Activated CD4-positive, alpha-beta T cell treated with anti-CD3 and anti-CD28 coated beads, Interleukin-2, amount 50 U/mL, for 16 hours (primary cell): ENCODE measurements at regions not wholly inside any gene's neighbourhood (a gene's known extent, or its start where the extent isn't known, plus 50 kb on each side); places are given as distances from the start of the nearest gene placed in this dataset.
"Not testable (repeated sequence)": the region's sequence is repeated elsewhere in the genome, so short reads cannot be mapped to it uniquely, and the experiment has no call there.

Experiments
- DNase-seq: peaks from one replicate; pipeline ENCODE4 v3.0.0-alpha.2; 2020

- not testable (repeated sequence) for DNase-seq
Observed at GRCh38 chr2:146539739-146540138, 1305.1 kb upstream of the ACVR2A start.

DNA sequence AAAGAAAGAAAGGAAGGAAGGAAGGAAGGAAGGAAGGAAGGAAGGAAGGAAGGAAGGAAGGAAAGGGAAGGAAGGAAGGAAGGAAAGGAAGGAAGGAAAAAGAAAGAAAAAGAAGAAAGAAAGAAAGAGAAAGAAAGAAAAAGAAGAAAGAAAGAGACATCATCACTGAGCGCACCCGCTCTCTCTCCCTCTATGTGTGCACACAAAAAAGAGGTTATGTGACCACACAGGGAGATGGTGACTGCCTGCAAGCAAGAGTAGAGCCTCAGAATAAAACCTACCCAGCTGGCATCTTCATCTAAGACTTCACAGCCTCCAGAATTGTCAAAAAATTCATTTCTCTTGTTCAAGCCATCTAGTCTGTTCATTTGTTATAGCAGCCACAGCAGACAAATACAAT lies 1307.4 kb upstream of the ACVR2A start:
- no peak for DNase-seq

DNA sequence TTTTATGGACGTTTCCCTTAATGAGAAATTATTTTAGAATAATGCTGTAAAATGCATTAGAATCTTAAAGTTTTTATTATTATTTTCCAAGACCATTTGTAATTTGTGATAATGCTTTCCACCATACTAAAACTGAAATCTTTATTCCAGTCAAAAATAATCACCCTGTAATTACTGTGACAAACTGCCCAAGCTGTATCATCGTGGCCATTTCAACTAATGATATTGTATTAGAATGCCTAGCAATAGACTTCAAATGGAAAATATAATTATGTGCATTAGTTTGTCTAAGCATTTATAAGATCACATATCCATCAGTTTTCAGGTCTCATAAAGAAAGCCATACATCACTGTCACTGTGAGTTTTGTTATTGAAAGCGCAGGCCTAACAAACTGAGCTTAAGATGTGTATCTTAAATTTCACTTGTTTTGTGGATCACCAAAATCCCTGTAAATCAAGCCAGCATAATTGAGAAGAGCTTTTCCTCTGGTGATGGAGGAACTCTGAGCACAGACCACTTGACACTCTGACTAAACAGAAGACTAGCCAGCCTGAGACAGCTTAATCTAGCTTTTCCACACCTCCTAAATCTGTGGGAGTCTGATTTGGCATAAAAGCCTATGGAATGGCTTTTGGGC lies 1312.2 kb upstream of the ACVR2A start:
- no peak for DNase-seq

- no peak for DNase-seq
Observed at GRCh38 chr2:146532009-146532408, 1312.8 kb upstream of the ACVR2A start.

- no peak for DNase-seq
Observed at GRCh38 chr2:146530886-146531285, 1313.9 kb upstream of the ACVR2A start.

GRCh38 chr2:146527166-146527565 lies 1317.7 kb upstream of the ACVR2A start:
- DNase-seq, result no peak

GRCh38 chr2:146523196-146523595 lies 1321.6 kb upstream of the ACVR2A start:
- no peak for DNase-seq

DNA sequence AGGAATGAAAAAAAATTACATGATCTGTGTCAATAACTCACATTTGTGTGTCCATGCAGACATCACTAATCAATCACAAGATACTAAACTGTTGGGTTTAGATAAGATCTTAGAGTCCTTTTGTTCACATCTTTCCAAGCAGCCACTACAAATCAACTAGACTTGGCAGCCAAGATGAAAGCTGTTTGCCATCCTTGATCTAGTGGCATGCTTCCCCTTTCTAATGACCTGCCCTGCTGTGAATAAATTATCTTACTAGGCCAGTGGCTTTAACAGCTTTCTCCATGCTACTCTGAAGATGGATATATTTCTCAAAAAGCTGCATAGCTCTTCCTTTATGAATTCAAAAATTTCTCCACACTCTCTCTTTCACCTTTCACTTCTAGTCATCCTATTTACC lies 1338.0 kb upstream of the ACVR2A start:
- no peak for DNase-seq

- DNase-seq, result no peak
Observed at GRCh38 chr2:146503366-146503765, 1341.5 kb upstream of the ACVR2A start.

GRCh38 chr2:146496248-146496647 lies 1348.6 kb upstream of the ACVR2A start:
- no peak for DNase-seq

- no peak for DNase-seq
Observed at GRCh38 chr2:146489386-146489785, 1355.4 kb upstream of the ACVR2A start.

GRCh38 chr2:146481629-146482028 lies 1363.2 kb upstream of the ACVR2A start:
- DNase-seq, result no peak

DNA sequence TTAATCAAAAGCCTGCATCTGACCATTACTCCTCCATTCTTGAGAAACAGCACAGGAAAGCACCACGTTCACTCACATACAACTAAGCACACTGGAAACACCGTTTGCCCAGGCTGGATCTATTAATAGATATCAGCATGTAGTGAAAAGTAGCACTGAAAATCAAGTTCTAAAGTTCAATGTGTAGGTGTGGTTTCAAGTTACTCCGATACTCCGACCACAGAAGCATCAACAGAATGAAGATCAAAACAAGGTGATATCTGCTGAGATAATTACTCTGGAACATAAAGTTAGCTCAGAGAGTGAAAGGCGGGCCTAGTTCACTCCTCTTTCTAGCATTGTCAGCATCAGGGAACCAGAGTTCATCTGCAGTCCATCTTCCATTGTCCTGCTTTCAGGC lies 1367.4 kb upstream of the ACVR2A start:
- DNase-seq, result no peak

DNA sequence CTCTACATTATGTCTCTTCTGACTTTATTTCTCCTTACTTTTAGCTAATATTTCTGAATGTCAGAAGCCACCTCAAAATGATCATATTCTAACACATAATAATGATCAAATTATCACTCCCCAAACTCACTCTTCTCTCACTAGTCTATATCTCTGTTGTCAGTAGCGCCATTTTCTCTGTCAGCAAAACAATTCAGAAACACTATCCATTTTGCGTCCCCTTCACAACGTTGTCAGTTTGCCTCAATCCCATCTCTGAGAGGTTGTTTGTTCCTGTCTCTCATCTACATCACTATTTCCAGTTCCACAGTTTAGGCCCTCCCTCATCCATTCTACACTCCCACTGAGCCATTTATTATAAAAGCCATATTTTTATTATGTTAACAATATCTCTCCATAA lies 1376.3 kb upstream of the ACVR2A start:
- DNase-seq, result no peak

- DNase-seq, result no peak
Observed at GRCh38 chr2:146467425-146467824, 1377.4 kb upstream of the ACVR2A start.

- no peak for DNase-seq
Observed at GRCh38 chr2:146465460-146465859, 1379.4 kb upstream of the ACVR2A start.

DNA sequence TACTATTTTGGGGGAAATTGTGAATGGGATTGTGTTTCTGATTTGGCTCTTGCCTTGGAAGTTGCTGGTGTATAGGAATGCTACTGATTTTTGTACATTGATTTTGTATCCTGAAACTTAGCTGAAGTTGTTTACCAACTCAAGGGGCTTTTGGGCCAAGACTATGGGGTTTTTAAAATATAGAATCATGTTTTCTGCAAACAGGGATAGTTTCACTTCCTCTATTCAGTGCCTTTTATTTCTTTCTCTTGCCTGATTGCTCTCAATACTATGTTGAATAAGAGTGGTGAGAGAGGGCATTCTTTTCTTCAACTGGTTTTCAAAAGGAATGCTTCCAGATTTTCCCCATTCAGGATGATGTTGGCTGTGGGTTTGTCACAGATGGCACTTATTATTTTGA lies 1383.8 kb upstream of the ACVR2A start:
- no peak for DNase-seq

DNA sequence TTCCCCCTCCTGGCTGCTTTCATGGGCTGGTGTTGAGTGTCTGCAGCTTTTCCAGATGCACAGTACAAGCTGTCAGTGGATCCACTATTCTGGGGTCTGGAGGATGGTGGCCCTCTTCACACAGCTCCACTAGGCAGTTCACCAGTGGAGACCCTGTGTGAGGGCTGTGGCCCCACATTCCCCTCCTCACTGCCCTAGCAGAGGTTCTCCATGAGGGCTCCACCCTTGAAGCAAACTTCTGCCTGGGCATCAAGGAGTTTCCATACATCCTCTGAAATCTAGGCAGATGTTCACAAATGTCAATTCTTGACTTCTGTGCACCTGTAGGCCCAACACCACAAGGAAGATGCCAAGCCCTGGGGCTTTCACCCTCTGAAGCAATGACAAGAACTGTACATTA lies 1386.2 kb upstream of the ACVR2A start:
- DNase-seq, result no peak

GRCh38 chr2:146457221-146457620 lies 1387.6 kb upstream of the ACVR2A start:
- DNase-seq, result no peak

DNA sequence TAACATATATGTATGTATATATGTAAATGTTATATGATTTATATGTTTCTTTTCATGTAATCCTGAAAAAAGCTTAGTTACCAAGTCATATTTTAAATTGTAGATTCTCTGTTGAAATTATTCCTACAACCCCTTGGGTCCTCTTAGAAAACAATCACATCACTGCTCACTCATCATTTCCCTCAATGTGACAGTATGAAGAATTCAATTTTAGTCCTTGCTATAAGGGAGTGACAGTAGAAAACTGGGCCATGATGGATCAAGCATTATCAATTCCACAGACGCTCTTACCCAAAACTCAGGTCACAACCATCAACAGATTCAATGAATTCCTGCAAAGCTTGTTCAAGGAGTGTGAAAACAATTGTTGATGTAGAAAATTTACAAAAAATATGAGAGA lies 1389.5 kb upstream of the ACVR2A start:
- no peak for DNase-seq

DNA sequence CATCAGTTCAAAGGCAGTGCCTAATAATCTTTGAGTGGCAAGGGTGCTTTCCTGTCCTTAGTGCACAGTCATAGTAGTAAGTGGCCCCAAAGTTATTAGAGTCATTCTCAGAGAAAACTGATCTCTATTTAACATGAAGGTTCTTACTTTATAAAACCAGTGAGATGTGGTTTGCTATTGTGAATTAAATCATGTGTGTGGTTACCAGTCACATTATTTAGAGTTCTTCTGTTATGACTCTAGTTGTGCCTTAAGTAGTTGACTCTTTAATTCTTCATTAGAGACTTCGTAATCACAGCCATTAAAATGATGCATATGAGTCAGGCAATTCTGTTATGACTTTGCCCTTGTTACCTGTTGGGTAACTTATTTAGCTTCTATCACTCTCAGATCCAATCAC lies 1392.9 kb upstream of the ACVR2A start:
- peak; percentile 8 for DNase-seq

GRCh38 chr2:146450131-146450530 lies 1394.7 kb upstream of the ACVR2A start:
- no peak for DNase-seq

GRCh38 chr2:146444987-146445386 lies 1399.8 kb upstream of the ACVR2A start:
- DNase-seq, result no peak

DNA sequence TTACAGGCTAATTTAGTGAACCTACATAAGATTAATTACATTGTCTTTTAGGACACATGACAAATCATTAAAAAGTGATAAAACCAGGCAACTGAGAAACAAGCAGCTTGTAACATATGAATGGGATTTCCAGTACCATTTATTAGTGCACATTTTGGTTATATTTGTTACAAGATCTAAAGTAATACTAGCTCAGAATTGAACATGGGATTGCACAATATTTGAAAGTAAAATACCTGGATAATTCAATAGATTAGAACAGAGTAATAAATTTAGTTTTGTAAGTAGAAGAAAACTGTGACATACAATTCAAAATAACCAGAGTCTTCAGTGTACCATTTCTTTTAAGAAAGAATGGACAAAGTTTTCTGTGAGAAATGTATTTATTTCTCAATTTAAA lies 1400.7 kb upstream of the ACVR2A start:
- DNase-seq, result no peak

DNA sequence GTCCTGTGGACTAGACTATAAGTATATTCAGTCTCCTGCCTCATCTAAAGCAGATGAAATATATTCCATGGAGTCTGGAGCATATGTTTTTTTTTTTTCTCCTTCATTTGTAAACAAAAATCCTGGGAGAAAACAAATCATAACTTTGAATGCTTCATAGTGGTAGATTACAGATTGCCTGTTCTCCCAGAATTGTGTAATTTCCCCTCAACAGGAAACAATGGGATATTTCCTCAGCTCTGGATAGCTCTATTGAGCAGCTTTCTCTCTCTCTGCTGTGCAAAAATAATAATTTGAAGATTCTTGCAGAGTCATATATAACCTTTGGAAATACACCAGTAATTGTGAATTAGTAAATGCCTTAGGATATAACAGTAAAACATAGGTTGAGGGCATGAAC lies 1406.6 kb upstream of the ACVR2A start:
- DNase-seq, result no peak

DNA sequence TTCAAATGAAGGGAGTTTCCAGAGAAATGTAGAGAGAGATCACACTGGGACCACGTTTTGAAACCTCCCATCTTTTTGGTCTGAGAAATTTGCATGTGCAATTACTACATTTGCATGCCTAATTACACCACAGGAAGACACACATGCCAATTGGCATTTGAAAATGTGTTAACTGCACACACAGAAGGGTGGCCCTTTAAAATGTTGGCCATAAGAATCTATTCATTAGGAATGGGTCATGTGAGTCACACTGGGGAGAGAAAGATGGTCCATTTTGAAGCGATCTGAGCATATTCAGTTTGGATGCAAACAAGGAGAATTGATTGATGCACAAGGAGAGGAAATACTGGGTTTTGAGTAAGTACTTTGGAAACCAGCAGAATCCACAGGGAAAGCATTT lies 1407.1 kb upstream of the ACVR2A start:
- no peak for DNase-seq
